ENCODE measurements at regions not wholly inside any gene's neighbourhood (a gene's known extent, or its start where the extent isn't known, plus 50 kb on each side); places are given as distances from the start of the nearest gene placed in this dataset.

DNA sequence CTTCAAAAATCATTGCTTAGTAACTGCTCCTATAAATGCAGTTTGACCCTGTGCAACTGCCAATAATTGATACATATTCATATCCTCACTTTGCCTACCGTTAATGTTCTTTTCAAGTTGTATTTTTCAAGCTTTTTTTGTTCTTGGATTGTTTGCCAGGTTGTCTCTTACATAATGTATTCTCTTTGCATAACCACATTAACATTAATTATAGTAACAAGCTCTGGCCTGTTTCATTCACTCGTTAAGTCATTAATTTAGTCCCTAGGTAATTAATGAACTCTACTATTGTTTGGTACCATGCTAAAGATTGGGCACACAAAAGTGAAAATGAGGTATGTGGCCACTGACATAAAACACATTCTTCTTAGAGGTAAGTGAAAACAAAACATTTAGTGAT is 1338.8 kb downstream of the NSUN3 start:
- no peak for TF ChIP-seq CTCF (IDR thresholded peaks at IDR 0.05; ENCODE audit: low read depth, low read length, poor library complexity, severe bottlenecking)
- TF ChIP-seq EZH2phosphoT487 (IDR thresholded peaks at IDR 0.05; ENCODE audit: borderline replicate concordance, low read length): no peak

Measured in DOHH2 (cell line).